ENCODE measurements at regions not wholly inside any gene's neighbourhood (a gene's known extent, or its start where the extent isn't known, plus 50 kb on each side); places are given as distances from the start of the nearest gene placed in this dataset.

DNA sequence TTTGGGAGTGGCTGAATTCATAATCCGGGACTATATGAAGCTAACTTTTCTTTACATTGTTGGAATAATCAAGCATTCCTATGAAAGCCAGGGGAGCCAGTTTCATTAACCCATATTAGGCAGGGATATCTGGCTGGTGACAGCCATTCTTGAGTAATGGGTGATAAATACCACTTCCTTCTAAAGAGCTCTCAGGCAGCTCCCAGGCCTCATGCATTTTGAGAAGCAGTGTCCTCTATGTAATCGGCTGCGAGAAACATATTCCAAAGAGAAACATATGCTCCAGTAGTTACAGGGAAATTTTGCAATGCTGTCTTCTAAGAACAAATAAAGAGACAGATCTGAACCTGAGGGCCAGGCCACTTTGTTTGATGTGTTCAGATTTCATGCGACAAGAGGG lies 83.1 kb downstream of the MSX2 start:
- TF ChIP-seq ZNF70 (CRISPR knock-in tag; IDR thresholded peaks at IDR 0.05) = no peak
- TF ChIP-seq BACH2 (CRISPR knock-in tag; IDR thresholded peaks at IDR 0.05; ENCODE audit: borderline replicate concordance) = no peak
- TF ChIP-seq GLIS3 (CRISPR knock-in tag; IDR thresholded peaks at IDR 0.05) = no peak
- TF ChIP-seq, protein P1, sequence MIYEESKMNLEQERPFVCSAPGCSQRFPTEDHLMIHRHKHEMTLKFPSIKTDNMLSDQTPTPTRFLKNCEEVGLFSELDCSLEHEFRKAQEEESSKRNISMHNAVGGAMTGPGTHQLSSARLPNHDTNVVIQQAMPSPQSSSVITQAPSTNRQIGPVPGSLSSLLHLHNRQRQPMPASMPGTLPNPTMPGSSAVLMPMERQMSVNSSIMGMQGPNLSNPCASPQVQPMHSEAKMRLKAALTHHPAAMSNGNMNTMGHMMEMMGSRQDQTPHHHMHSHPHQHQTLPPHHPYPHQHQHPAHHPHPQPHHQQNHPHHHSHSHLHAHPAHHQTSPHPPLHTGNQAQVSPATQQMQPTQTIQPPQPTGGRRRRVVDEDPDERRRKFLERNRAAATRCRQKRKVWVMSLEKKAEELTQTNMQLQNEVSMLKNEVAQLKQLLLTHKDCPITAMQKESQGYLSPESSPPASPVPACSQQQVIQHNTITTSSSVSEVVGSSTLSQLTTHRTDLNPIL (CRISPR knock-in tag; IDR thresholded peaks at IDR 0.05; ENCODE audit: low read depth) = no peak
- no peak for TF ChIP-seq ZC3H10 (CRISPR knock-in tag; IDR thresholded peaks at IDR 0.05)
- TF ChIP-seq, protein P2, sequence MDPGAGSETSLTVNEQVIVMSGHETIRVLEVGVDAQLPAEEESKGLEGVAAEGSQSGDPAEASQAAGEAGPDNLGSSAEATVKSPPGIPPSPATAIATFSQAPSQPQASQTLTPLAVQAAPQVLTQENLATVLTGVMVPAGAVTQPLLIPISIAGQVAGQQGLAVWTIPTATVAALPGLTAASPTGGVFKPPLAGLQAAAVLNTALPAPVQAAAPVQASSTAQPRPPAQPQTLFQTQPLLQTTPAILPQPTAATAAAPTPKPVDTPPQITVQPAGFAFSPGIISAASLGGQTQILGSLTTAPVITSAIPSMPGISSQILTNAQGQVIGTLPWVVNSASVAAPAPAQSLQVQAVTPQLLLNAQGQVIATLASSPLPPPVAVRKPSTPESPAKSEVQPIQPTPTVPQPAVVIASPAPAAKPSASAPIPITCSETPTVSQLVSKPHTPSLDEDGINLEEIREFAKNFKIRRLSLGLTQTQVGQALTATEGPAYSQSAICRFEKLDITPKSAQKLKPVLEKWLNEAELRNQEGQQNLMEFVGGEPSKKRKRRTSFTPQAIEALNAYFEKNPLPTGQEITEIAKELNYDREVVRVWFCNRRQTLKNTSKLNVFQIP (CRISPR knock-in tag; IDR thresholded peaks at IDR 0.05; ENCODE audit: borderline replicate concordance, low read depth) = no peak
- no peak for TF ChIP-seq SNAI2 (CRISPR knock-in tag; IDR thresholded peaks at IDR 0.05)
- no peak for TF ChIP-seq TCF4 (CRISPR knock-in tag; IDR thresholded peaks at IDR 0.05; ENCODE audit: borderline replicate concordance)
- TF ChIP-seq, protein P3, sequence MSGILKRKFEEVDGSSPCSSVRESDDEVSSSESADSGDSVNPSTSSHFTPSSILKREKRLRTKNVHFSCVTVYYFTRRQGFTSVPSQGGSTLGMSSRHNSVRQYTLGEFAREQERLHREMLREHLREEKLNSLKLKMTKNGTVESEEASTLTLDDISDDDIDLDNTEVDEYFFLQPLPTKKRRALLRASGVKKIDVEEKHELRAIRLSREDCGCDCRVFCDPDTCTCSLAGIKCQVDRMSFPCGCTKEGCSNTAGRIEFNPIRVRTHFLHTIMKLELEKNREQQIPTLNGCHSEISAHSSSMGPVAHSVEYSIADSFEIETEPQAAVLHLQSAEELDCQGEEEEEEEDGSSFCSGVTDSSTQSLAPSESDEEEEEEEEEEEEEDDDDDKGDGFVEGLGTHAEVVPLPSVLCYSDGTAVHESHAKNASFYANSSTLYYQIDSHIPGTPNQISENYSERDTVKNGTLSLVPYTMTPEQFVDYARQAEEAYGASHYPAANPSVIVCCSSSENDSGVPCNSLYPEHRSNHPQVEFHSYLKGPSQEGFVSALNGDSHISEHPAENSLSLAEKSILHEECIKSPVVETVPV (CRISPR knock-in tag; IDR thresholded peaks at IDR 0.05) = no peak
- TF ChIP-seq ISL1 (CRISPR knock-in tag; IDR thresholded peaks at IDR 0.05) = no peak
- no peak for TF ChIP-seq ARNTL (CRISPR knock-in tag; IDR thresholded peaks at IDR 0.05; ENCODE audit: borderline replicate concordance, low read depth)
- no peak for TF ChIP-seq TOX (CRISPR knock-in tag; IDR thresholded peaks at IDR 0.05; ENCODE audit: borderline replicate concordance)
- TF ChIP-seq, protein P4, sequence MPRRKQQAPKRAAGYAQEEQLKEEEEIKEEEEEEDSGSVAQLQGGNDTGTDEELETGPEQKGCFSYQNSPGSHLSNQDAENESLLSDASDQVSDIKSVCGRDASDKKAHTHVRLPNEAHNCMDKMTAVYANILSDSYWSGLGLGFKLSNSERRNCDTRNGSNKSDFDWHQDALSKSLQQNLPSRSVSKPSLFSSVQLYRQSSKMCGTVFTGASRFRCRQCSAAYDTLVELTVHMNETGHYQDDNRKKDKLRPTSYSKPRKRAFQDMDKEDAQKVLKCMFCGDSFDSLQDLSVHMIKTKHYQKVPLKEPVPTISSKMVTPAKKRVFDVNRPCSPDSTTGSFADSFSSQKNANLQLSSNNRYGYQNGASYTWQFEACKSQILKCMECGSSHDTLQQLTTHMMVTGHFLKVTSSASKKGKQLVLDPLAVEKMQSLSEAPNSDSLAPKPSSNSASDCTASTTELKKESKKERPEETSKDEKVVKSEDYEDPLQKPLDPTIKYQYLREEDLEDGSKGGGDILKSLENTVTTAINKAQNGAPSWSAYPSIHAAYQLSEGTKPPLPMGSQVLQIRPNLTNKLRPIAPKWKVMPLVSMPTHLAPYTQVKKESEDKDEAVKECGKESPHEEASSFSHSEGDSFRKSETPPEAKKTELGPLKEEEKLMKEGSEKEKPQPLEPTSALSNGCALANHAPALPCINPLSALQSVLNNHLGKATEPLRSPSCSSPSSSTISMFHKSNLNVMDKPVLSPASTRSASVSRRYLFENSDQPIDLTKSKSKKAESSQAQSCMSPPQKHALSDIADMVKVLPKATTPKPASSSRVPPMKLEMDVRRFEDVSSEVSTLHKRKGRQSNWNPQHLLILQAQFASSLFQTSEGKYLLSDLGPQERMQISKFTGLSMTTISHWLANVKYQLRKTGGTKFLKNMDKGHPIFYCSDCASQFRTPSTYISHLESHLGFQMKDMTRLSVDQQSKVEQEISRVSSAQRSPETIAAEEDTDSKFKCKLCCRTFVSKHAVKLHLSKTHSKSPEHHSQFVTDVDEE (CRISPR knock-in tag; IDR thresholded peaks at IDR 0.05) = no peak
- no peak for TF ChIP-seq PPARA (CRISPR knock-in tag; IDR thresholded peaks at IDR 0.05; ENCODE audit: borderline replicate concordance)
- ATAC-seq = no peak

DNA sequence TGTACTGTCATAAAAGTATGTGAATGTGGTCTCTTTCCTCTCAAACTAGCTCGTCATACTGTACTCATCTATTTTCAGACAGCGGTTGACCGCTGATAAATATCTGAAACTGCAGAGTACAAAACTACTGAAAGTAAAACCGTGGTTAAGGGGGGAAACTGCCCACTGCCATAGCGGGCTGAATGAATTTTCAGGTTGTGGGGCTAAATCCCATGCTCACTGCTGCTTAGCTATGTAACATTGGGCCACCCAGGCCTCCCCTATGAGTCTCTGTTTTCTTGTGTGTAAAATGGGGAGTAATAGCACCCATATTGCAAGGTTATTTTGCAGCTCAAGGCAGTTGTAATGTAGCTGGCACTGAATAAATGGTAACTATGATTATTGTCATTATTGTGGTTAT lies 82.3 kb downstream of the MSX2 start:
- ATAC-seq = no peak
- no peak for TF ChIP-seq OSR1 (CRISPR knock-in tag; IDR thresholded peaks at IDR 0.05)
- TF ChIP-seq ESRRG (CRISPR knock-in tag; IDR thresholded peaks at IDR 0.05) = no peak
- TF ChIP-seq, protein P3 (CRISPR knock-in tag; IDR thresholded peaks at IDR 0.05) = no peak
- TF ChIP-seq, protein P2 (CRISPR knock-in tag; IDR thresholded peaks at IDR 0.05; ENCODE audit: borderline replicate concordance, low read depth) = no peak
- TF ChIP-seq ZFP3 (CRISPR knock-in tag; IDR thresholded peaks at IDR 0.05) = no peak
- no peak for TF ChIP-seq ZNF8 (CRISPR knock-in tag; IDR thresholded peaks at IDR 0.05)
- no peak for TF ChIP-seq BACH2 (CRISPR knock-in tag; IDR thresholded peaks at IDR 0.05; ENCODE audit: borderline replicate concordance)
- TF ChIP-seq ZNF565 (CRISPR knock-in tag; conservative IDR thresholded peaks at IDR 0.05; ENCODE audit: low read depth) = no peak
- TF ChIP-seq CSDC2 (CRISPR knock-in tag; IDR thresholded peaks at IDR 0.05) = no peak
- no peak for TF ChIP-seq ZC3H10 (CRISPR knock-in tag; IDR thresholded peaks at IDR 0.05)
- no peak for TF ChIP-seq ZNF70 (CRISPR knock-in tag; IDR thresholded peaks at IDR 0.05)
- no peak for TF ChIP-seq GLIS3 (CRISPR knock-in tag; IDR thresholded peaks at IDR 0.05)
- no peak for TF ChIP-seq PPARA (CRISPR knock-in tag; IDR thresholded peaks at IDR 0.05; ENCODE audit: borderline replicate concordance)
- TF ChIP-seq SNAI2 (CRISPR knock-in tag; IDR thresholded peaks at IDR 0.05) = no peak
- TF ChIP-seq, protein P5, sequence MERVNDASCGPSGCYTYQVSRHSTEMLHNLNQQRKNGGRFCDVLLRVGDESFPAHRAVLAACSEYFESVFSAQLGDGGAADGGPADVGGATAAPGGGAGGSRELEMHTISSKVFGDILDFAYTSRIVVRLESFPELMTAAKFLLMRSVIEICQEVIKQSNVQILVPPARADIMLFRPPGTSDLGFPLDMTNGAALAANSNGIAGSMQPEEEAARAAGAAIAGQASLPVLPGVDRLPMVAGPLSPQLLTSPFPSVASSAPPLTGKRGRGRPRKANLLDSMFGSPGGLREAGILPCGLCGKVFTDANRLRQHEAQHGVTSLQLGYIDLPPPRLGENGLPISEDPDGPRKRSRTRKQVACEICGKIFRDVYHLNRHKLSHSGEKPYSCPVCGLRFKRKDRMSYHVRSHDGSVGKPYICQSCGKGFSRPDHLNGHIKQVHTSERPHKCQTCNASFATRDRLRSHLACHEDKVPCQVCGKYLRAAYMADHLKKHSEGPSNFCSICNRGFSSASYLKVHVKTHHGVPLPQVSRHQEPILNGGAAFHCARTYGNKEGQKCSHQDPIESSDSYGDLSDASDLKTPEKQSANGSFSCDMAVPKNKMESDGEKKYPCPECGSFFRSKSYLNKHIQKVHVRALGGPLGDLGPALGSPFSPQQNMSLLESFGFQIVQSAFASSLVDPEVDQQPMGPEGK (CRISPR knock-in tag; IDR thresholded peaks at IDR 0.05; ENCODE audit: borderline replicate concordance) = no peak
